Astrocyte (in vitro differentiated cells and primary cell): ENCODE measurements at regions not wholly inside any gene's neighbourhood (a gene's known extent, or its start where the extent isn't known, plus 50 kb on each side); places are given as distances from the start of the nearest gene placed in this dataset.

ENCODE experiments used
- DNase-seq: peaks from one replicate; pipeline ENCODE4 v3.0.0-alpha.2; 2010; ENCODE audit warnings: low read depth
- FAIRE-seq: peaks from 2 replicates; lab custom pipeline; 2011; peaks lifted over from hg19 to GRCh38; lab: Jason Lieb, UNC
- H2AFZ ChIP-seq: 2 replicates; pipeline ENCODE4 v1.6.0; 2012; ENCODE audit warnings: low read depth, low read length, inconsistent platforms
- H3K27ac ChIP-seq: 2 replicates; pipeline ENCODE4 v1.5.1; 2011; ENCODE audit warnings: low read depth, low read length, inconsistent platforms
- H3K27me3 ChIP-seq: 2 replicates; pipeline ENCODE4 v1.6.0; 2011; ENCODE audit warnings: low read length, inconsistent platforms; ENCODE audit not compliant: insufficient read depth
- H3K36me3 ChIP-seq: 2 replicates; pipeline ENCODE4 v1.5.1; 2011; ENCODE audit warnings: low read length, inconsistent platforms; ENCODE audit not compliant: insufficient read depth
- H3K4me1 ChIP-seq: 2 replicates; pipeline ENCODE4 v1.5.1; 2011; ENCODE audit warnings: low read length, inconsistent platforms; ENCODE audit not compliant: insufficient read depth
- H3K4me2 ChIP-seq: 2 replicates; pipeline ENCODE4 v1.6.0; 2012; ENCODE audit warnings: low read length, inconsistent platforms
- H3K4me3 ChIP-seq: 2 replicates; pipeline ENCODE4 v1.5.1; 2011; ENCODE audit warnings: low read depth, mild to moderate bottlenecking, low read length, inconsistent platforms; ENCODE audit not compliant: insufficient read depth
- H3K79me2 ChIP-seq: 2 replicates; pipeline ENCODE4 v1.6.0; 2012; ENCODE audit warnings: mild to moderate bottlenecking, low read length, inconsistent platforms; ENCODE audit not compliant: insufficient read depth
- H3K9ac ChIP-seq: 2 replicates; pipeline ENCODE4 v1.6.0; 2012; ENCODE audit warnings: mild to moderate bottlenecking, low read length, inconsistent platforms
- H3K9me3 ChIP-seq: 2 replicates; pipeline ENCODE4 v1.5.1; 2012; ENCODE audit warnings: low read depth, mild to moderate bottlenecking, low read length, inconsistent platforms; ENCODE audit not compliant: insufficient read depth
- H4K20me1 ChIP-seq: 2 replicates; pipeline ENCODE4 v1.6.0; 2012; ENCODE audit warnings: low read length, inconsistent platforms; ENCODE audit not compliant: insufficient read depth
- H3K27ac Mint-ChIP-seq: one replicate; pipeline ENCODE4 v1.8.0; 2021; ENCODE audit warnings: mild to moderate bottlenecking, mixed read lengths; ENCODE audit not compliant: unreplicated experiment
- H3K27me3 Mint-ChIP-seq: one replicate; pipeline ENCODE4 v1.8.0; 2021; ENCODE audit warnings: low read depth, mixed read lengths; ENCODE audit not compliant: unreplicated experiment
- H3K36me3 Mint-ChIP-seq: one replicate; pipeline ENCODE4 v1.8.0; 2021; ENCODE audit warnings: low read depth, mixed read lengths; ENCODE audit not compliant: unreplicated experiment
- H3K4me1 Mint-ChIP-seq: one replicate; pipeline ENCODE4 v1.8.0; 2021; ENCODE audit warnings: low read depth, mixed read lengths; ENCODE audit not compliant: unreplicated experiment
- H3K4me3 Mint-ChIP-seq: one replicate; pipeline ENCODE4 v1.8.0; 2021; ENCODE audit warnings: mild to moderate bottlenecking, moderate library complexity, mixed read lengths; ENCODE audit not compliant: unreplicated experiment
- H3K9me3 Mint-ChIP-seq: one replicate; pipeline ENCODE4 v1.8.0; 2021; ENCODE audit warnings: mild to moderate bottlenecking, mixed read lengths; ENCODE audit not compliant: unreplicated experiment
- EZH2 ChIP-seq: IDR thresholded peaks from 2 replicates; pipeline ENCODE4 v1.6.1; 2012; ENCODE audit warnings: mild to moderate bottlenecking, low read length, inconsistent platforms; ENCODE audit not compliant: insufficient read depth
- TF ChIP-seq, protein P1 (sequence below): IDR thresholded peaks from 2 replicates; pipeline ENCODE4 v1.5.1; 2011; ENCODE audit warnings: low read depth, mild to moderate bottlenecking, inconsistent platforms, low read length, moderate library complexity; ENCODE audit not compliant: insufficient read depth

GRCh38 chr9:82376677-82377232 lies 388.2 kb downstream of the SPATA31D1 start:
- TF ChIP-seq, protein P1, sequence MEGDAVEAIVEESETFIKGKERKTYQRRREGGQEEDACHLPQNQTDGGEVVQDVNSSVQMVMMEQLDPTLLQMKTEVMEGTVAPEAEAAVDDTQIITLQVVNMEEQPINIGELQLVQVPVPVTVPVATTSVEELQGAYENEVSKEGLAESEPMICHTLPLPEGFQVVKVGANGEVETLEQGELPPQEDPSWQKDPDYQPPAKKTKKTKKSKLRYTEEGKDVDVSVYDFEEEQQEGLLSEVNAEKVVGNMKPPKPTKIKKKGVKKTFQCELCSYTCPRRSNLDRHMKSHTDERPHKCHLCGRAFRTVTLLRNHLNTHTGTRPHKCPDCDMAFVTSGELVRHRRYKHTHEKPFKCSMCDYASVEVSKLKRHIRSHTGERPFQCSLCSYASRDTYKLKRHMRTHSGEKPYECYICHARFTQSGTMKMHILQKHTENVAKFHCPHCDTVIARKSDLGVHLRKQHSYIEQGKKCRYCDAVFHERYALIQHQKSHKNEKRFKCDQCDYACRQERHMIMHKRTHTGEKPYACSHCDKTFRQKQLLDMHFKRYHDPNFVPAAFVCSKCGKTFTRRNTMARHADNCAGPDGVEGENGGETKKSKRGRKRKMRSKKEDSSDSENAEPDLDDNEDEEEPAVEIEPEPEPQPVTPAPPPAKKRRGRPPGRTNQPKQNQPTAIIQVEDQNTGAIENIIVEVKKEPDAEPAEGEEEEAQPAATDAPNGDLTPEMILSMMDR = no peak
- TF ChIP-seq EZH2 = no peak
- DNase-seq (no peak), FAIRE-seq (no peak)
- Mint-ChIP-seq H3K9me3 (peaks cover 2% of the 10 kb centered on the region), H3K27ac (no peak overlapping the region), H3K27me3 (no peaks in the 10 kb centered on the region), H3K36me3 (no peaks in the 10 kb centered on the region), H3K4me1 (no peaks in the 10 kb centered on the region), H3K4me3 (no peak overlapping the region)
- H2AFZ ChIP-seq = no peak overlapping the region
- no peak overlapping the region for H3K4me3 ChIP-seq
- no peak overlapping the region for H3K4me2 ChIP-seq
- no peak overlapping the region for H3K27ac ChIP-seq
- H3K9ac ChIP-seq = no peak overlapping the region
- H3K4me1 ChIP-seq = no peaks in the 10 kb centered on the region
- H3K79me2 ChIP-seq = no peaks in the 10 kb centered on the region
- no peaks in the 10 kb centered on the region for H3K36me3 ChIP-seq
- no peaks in the 10 kb centered on the region for H4K20me1 ChIP-seq
- H3K27me3 ChIP-seq = no peaks in the 10 kb centered on the region
- H3K9me3 ChIP-seq = no peaks in the 10 kb centered on the region

DNA sequence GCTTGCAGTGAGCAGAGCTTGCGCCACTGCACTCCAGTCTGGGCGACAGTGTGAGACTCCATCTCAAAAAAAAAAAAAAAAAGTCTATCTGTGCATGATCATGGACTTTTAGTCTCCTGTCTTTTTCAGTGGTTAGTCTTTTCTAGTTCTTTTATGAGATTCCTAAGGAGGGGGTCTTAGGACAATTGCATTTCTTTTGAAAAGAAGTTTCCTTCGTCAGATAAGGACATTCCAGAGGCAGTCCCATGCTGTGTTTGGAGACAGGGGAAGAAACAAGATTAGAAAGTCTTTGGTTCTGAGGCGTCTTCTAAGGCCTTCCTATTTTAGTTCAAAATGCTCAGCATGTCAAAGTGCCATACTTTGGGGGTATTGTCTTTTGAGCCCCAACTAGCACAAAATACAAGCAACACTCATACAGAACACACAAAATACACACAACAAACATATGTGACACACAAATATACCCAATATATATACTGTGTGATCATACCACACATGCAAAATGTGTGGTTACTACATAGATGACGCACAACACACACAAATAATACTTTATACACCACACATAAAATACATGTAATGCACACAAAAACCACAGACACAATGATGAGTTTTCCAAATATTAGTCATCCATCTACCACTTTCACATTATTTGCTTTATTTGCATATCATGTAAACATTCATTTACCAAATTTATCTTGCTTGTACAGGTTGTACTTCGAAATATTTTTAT lies 394.5 kb downstream of the SPATA31D1 start:
- Mint-ChIP-seq H3K9me3 (peaks cover 4% of the 10 kb centered on the region), H3K27ac (no peak overlapping the region), H3K4me1 (no peaks in the 10 kb centered on the region), H3K36me3 (no peaks in the 10 kb centered on the region), H3K27me3 (no peaks in the 10 kb centered on the region), H3K4me3 (no peak overlapping the region)
- Histone ChIP-seq H3K9me3 (no peaks in the 10 kb centered on the region), H3K27ac (no peak overlapping the region), H3K9ac (no peak overlapping the region), H3K79me2 (no peaks in the 10 kb centered on the region), H3K27me3 (no peaks in the 10 kb centered on the region), H3K4me3 (no peak overlapping the region), H3K4me1 (no peaks in the 10 kb centered on the region), H3K36me3 (no peaks in the 10 kb centered on the region), H3K4me2 (no peak overlapping the region), H4K20me1 (no peaks in the 10 kb centered on the region), H2AFZ (no peak overlapping the region)
- DNase-seq = peak; percentile 7
- no peak for FAIRE-seq
- TF ChIP-seq, protein P1 = no peak
- TF ChIP-seq EZH2 = no peak

GRCh38 chr9:82385633-82386032 lies 397.1 kb downstream of the SPATA31D1 start:
- Histone ChIP-seq H3K4me1 (no peaks in the 10 kb centered on the region), H3K36me3 (no peaks in the 10 kb centered on the region), H2AFZ (no peak overlapping the region), H3K4me2 (no peak overlapping the region), H3K9me3 (no peaks in the 10 kb centered on the region), H4K20me1 (no peaks in the 10 kb centered on the region), H3K79me2 (no peaks in the 10 kb centered on the region), H3K9ac (no peak overlapping the region), H3K27ac (no peak overlapping the region), H3K4me3 (no peak overlapping the region), H3K27me3 (no peaks in the 10 kb centered on the region)
- no peak for TF ChIP-seq EZH2
- TF ChIP-seq, protein P1 = no peak
- Mint-ChIP-seq H3K4me1 (no peaks in the 10 kb centered on the region), H3K36me3 (no peaks in the 10 kb centered on the region), H3K9me3 (peaks cover 2% of the 10 kb centered on the region), H3K27ac (no peak overlapping the region), H3K4me3 (no peak overlapping the region), H3K27me3 (peaks cover 2% of the 10 kb centered on the region)
- FAIRE-seq = no peak
- no peak for DNase-seq
